CD4-positive, alpha-beta T cell treated with Interferon gamma for 1 hour (primary cell): ENCODE measurements at regions not wholly inside any gene's neighbourhood (a gene's known extent, or its start where the extent isn't known, plus 50 kb on each side); places are given as distances from the start of the nearest gene placed in this dataset.

Source experiments
- DNase-seq: peaks from one replicate; pipeline ENCODE4 v3.0.0-alpha.2; 2020

- DNase-seq = no peak
Measured at GRCh38 chr19:30672926-30673325, 300.7 kb downstream of the ZNF536 start.

- DNase-seq = no peak
Measured at GRCh38 chr19:30671622-30672051, 299.5 kb downstream of the ZNF536 start.

DNA sequence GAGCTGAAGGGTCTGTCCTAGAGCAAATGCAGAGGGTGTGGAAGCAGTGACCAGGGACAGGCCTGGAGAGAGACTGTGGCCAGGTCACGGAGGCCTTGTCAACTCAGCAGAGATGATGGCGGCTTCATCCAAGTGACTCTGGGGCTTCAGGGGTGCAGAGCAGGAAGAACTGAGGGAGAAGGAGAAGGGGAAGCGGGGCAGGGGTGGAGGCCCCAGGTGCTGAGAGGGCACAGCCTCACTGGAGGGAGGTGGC, 299.1 kb downstream of the ZNF536 start:
- no peak for DNase-seq

GRCh38 chr19:30670562-30671366, 298.6 kb downstream of the ZNF536 start:
- DNase-seq = no peak

DNA sequence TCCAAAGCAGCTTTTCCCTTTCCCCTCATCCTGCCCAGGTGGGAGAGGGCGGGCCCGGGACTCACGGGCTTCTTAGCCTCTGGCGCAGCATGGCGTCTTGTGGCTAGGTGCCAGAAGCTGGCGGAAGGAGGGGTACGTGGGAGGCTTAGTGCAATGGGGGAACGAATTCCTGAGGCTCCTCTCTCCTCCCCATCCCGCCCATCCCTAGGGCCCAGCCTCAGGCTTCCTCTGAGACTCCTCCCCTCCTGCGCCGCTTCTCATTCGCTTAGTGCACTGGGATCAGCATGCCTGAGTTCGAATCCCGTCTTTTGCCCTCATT, 297.8 kb downstream of the ZNF536 start:
- DNase-seq = no peak

- DNase-seq = no peak
Measured at GRCh38 chr19:30669329-30670010, 297.3 kb downstream of the ZNF536 start.

- DNase-seq = no peak
Measured at GRCh38 chr19:30668521-30669155, 296.5 kb downstream of the ZNF536 start.

DNA sequence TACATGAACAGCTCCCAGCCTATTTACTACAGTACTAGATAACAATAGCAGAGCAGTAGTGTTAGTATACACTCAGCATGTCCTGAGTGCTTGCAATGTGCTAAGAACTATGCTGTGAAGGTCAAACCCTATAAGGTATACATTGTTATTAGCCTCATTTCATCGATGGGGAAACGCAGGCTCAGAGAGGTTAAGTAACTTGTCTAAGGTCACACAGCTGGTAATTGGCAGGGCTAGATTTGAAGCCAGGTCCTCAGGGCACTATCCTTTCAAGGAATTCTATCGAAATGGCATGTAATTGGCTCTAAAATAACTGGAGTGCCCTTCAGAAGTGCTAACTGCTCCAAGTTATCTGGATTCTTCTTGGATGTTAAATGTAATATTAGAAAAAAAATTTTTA, 295.6 kb downstream of the ZNF536 start:
- no peak for DNase-seq

GRCh38 chr19:30667227-30667626, 295.0 kb downstream of the ZNF536 start:
- no peak for DNase-seq

GRCh38 chr19:30666301-30666803, 294.2 kb downstream of the ZNF536 start:
- no peak for DNase-seq

DNA sequence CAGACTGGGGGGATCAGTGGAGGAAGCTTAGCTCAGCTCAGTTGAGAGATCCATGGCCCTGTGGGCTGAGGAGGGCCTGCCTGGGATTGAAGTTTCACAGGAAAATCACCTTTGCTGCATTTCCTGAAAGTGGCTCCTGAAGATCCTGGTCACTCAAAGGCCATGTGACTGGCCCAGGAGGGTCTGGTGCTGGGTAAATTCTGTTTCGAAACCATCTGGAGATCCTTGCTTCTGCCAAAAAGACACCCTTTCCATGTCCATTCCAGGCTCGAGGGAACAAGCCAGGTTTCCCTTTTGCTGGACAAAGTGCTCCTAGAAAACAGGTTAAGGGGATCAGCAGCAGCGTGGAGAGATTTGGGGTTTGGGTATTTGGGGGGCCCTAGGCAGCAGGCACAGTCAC, 293.3 kb downstream of the ZNF536 start:
- no peak for DNase-seq

DNA sequence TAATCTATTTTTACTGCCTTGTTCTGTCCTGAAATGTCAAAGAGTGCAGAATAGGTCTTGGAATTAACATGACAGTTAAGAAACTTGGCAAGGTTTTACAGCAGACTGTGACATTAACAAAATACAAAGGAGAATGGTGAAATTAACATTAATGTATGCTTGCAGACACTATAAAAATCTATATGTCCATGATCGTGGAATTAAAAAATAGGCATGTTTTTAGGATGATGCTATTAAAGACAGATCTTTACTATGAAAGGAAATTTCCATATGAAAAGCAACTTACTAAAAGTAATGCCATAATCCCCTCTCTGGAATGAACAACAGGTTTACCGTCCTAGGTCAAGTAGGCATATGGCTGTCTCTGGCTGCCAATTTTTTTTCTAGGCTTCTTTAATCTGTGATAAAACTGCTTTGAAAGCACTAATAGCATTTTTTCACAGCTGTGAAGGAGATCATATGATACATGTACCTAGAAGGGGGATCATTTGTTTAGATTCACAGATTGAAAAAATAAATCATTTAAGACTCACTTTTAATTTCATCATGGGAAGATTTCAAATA, 291.5 kb downstream of the ZNF536 start:
- no peak for DNase-seq

GRCh38 chr19:30662211-30662861, 290.2 kb downstream of the ZNF536 start:
- DNase-seq = no peak

- DNase-seq = no peak
Measured at GRCh38 chr19:30659638-30660037, 287.5 kb downstream of the ZNF536 start.

DNA sequence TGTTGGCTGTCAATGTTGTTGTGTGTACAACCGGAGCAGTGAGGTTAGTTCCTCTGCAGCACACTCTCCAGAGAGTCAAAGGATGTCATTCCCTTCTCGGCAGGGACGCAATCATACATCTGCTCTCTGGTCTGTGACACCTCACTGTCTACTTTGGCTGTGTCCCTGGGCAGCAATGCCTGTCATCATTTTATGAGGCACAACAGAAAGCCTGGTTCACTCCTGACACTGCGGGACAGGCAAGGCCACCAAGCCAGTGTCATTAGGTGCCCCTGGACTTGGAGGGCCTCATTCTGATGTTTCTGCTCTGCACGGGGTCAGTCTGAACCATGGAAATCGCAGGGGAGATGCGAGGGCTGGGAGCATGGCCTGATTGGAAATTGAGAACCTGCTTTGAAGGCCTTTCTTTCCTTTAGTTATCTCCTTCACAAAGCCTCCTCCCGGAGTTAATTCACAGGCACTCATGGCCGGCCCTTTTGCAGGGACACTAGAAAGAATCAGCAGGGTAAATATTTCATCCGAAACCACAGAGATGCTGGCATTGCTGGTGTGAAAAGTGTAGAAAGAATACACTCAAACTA, 284.4 kb downstream of the ZNF536 start:
- no peak for DNase-seq

GRCh38 chr19:30653646-30654386, 281.6 kb downstream of the ZNF536 start:
- DNase-seq = no peak

GRCh38 chr19:30652751-30653150, 280.6 kb downstream of the ZNF536 start:
- DNase-seq = no peak

DNA sequence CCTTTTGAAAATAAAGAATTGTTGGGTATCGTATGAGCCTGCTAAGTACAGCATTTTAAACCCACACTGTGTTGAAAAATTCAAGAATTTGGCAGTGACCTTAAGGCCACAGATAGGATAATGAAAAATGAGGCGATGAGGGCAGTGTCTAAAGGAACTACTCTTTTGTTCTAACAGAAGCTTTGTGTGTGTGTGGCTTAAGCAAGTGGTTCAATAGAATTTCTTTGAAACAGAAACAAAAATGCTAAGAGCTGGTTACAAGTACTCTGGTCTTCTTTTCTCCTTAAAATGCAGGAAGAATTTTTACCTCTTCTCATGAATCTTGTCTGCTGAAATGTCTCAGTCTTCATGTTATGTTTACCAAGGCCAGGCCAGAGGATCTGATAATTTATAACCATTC, 279.5 kb downstream of the ZNF536 start:
- no peak for DNase-seq

- no peak for DNase-seq
Measured at GRCh38 chr19:30651066-30651465, 278.9 kb downstream of the ZNF536 start.

DNA sequence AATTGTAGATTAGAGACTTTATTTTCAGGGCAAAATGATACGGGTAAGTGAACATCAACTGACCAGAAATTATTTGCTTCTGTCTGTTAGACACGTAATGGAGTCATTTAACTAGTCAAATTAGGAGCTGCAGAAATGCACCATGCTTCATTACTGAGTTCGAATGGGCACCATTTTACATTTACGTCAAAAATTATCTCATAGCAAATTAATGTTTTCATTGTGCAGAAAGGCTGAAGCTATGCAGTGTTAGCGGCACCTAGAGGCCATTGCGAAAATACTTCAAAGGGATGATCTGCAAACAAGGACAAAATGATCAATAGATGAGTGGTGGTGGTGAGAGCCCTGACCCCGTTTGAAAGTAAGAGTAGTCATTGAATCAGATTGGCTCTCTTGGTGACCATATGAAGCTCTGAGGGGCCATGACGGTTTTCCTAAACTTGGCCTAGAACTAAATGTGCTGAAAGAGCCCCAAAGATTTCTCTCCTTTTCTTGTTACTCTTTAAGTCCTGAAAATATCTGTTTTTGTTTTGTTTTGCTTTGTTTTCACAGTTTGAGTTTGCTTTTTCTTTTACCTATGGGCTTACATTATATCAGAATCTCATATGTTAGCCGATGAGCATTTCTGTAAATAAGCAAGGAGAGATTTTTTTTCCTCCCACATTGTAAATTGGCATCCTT, 277.9 kb downstream of the ZNF536 start:
- DNase-seq = no peak
